AG09319 (cell line): ENCODE measurements at regions not wholly inside any gene's neighbourhood (a gene's known extent, or its start where the extent isn't known, plus 50 kb on each side); places are given as distances from the start of the nearest gene placed in this dataset.

Source experiments
- DNase-seq: peaks from one replicate; pipeline ENCODE4 v3.0.0-alpha.2; 2010; ENCODE audit warnings: low read depth; ENCODE audit errors: extremely low read depth
- CTCF ChIP-seq: IDR thresholded peaks from 2 replicates; pipeline ENCODE4 v1.5.1; 2011; ENCODE audit warnings: low read depth, mild to moderate bottlenecking, inconsistent platforms, low read length, moderate library complexity

GRCh38 chr15:50830477-50831354 lies 65.2 kb upstream of the SPPL2A start:
- TF ChIP-seq CTCF: no peak
- DNase-seq: no peak

- no peak for TF ChIP-seq CTCF
- peak; percentile 49 for DNase-seq
These were observed 63.2 kb upstream of the SPPL2A start for GRCh38 chr15:50828610-50829206.

- TF ChIP-seq CTCF: no peak
- DNase-seq: peak; percentile 7
These were observed 60.4 kb upstream of the SPPL2A start for GRCh38 chr15:50825946-50826345.

GRCh38 chr15:50824514-50824913 lies 59.0 kb upstream of the SPPL2A start:
- no peak for TF ChIP-seq CTCF
- DNase-seq: no peak

- no peak for TF ChIP-seq CTCF
- no peak for DNase-seq
These were observed 57.8 kb upstream of the SPPL2A start for GRCh38 chr15:50823281-50823680.

GRCh38 chr15:50821476-50821875 lies 56.0 kb upstream of the SPPL2A start:
- no peak for DNase-seq

More at GRCh38 chr15:50821476-50821875, 56.0 kb upstream of the SPPL2A start:
- no peak for TF ChIP-seq CTCF
